Muscle of back (tissue), 3 donors: ENCODE measurements at regions not wholly inside any gene's neighbourhood (a gene's known extent, or its start where the extent isn't known, plus 50 kb on each side); places are given as distances from the start of the nearest gene placed in this dataset.
"Not testable (repeated sequence)": the region's sequence is repeated elsewhere in the genome, so short reads cannot be mapped to it uniquely, and the experiment has no call there.

Source experiments
- DNase-seq, 3 donors: peaks; one replicate each; pipeline versions ENCODE4 v3.0.0 to v3.0.0-alpha.2; 2013

GRCh38 chr5:86671536-86671935 lies 53.8 kb downstream of the COX7C start:
- no peak for DNase-seq

GRCh38 chr5:86674069-86674468 lies 56.3 kb downstream of the COX7C start:
- no peak for DNase-seq

- DNase-seq = no peak
These were observed 57.6 kb downstream of the COX7C start for GRCh38 chr5:86675311-86675710.

- peak; percentile 22 to 47 (median 36) for DNase-seq
These were observed 61.8 kb downstream of the COX7C start for GRCh38 chr5:86679529-86679928.

- DNase-seq = no peak
These were observed 62.2 kb downstream of the COX7C start for GRCh38 chr5:86679949-86680348.

GRCh38 chr5:86684222-86684621 lies 66.5 kb downstream of the COX7C start:
- DNase-seq = no peak

- no peak for DNase-seq
These were observed 68.3 kb downstream of the COX7C start for GRCh38 chr5:86686046-86686445.

- no peak for DNase-seq
These were observed 70.7 kb downstream of the COX7C start for GRCh38 chr5:86688406-86688805.

GRCh38 chr5:86689103-86689729 lies 71.5 kb downstream of the COX7C start:
- no peak for DNase-seq

GRCh38 chr5:86709157-86709881 lies 91.6 kb downstream of the COX7C start:
- DNase-seq = no peak

GRCh38 chr5:86716121-86716520 lies 98.4 kb downstream of the COX7C start:
- DNase-seq = no peak

- not testable (repeated sequence) for DNase-seq
These were observed 113.8 kb downstream of the COX7C start for GRCh38 chr5:86731319-86732117.

GRCh38 chr5:86735370-86735769 lies 117.6 kb downstream of the COX7C start:
- no peak for DNase-seq

GRCh38 chr5:86737579-86737978 lies 119.8 kb downstream of the COX7C start:
- no peak for DNase-seq

- DNase-seq = no peak
These were observed 130.9 kb downstream of the COX7C start for GRCh38 chr5:86748538-86749105.

- no peak for DNase-seq
These were observed 132.1 kb downstream of the COX7C start for GRCh38 chr5:86749841-86750240.

- DNase-seq = no peak
These were observed 139.1 kb downstream of the COX7C start for GRCh38 chr5:86756839-86757238.

- DNase-seq = no peak
These were observed 140.1 kb downstream of the COX7C start for GRCh38 chr5:86757824-86758223.

GRCh38 chr5:86760661-86761060 lies 142.9 kb downstream of the COX7C start:
- DNase-seq = no peak

GRCh38 chr5:86763929-86764328 lies 146.2 kb downstream of the COX7C start:
- DNase-seq = no peak

GRCh38 chr5:86765778-86766502 lies 148.2 kb downstream of the COX7C start:
- DNase-seq = no peak

- DNase-seq = no peak
These were observed 151.0 kb downstream of the COX7C start for GRCh38 chr5:86768699-86769202.
